Stomach (tissue), 8 donors: ENCODE measurements at regions not wholly inside any gene's neighbourhood (a gene's known extent, or its start where the extent isn't known, plus 50 kb on each side); places are given as distances from the start of the nearest gene placed in this dataset.

Source experiments
- DNase-seq, 2 donors: peaks; one replicate each; pipeline versions ENCODE4 v3.0.0 to v3.0.0-alpha.2; 2013 to 2019
- H3K27ac ChIP-seq, 5 donors: fragments of 200-600 bp in 4 of 5; sonication (generic) in 4 of 5; one replicate each; pipeline ENCODE4 v1.5.1; 2013 to 2019; ENCODE audit warnings: mild to moderate bottlenecking in 1 of 5, moderate library complexity in 1 of 5
- H3K27me3 ChIP-seq, 3 donors: fragments of 200-600 bp; sonication (generic); one replicate each; pipeline ENCODE4 v1.5.1; 2017 to 2019; ENCODE audit warnings: mixed run types in 1 of 3
- H3K36me3 ChIP-seq, 4 donors: fragments of 200-600 bp; sonication (generic); 1 replicate in 3 of 4; 2 replicates in 1 of 4; pipeline ENCODE4 v1.5.1; 2016 to 2019
- H3K4me1 ChIP-seq, 4 donors: fragments of 200-600 bp; sonication (generic); one replicate each; pipeline ENCODE4 v1.5.1; 2016 to 2019
- H3K4me3 ChIP-seq, 4 donors: fragments of 200-600 bp; sonication (generic) in 3 of 4; one replicate each; pipeline ENCODE4 v1.5.1; 2016 to 2019; ENCODE audit warnings: mild to moderate bottlenecking in 1 of 4
- H3K9me3 ChIP-seq, 4 donors: fragments of 200-600 bp; sonication (generic); one replicate each; pipeline ENCODE4 v1.5.1; 2016 to 2019
- CTCF ChIP-seq, 7 experiments: fragments of 450-650 bp in 4 of 7; fragments of 200-600 bp in 3 of 7; sonication (generic) in 3 of 7; IDR thresholded peaks; one replicate each; pipeline ENCODE4 v1.5.1; 2016 to 2019; ENCODE audit warnings: antibody characterized with exemption in 7 of 7, control low read depth in 2 of 7, mild to moderate bottlenecking in 1 of 7
- EP300 ChIP-seq: sonication (generic); formaldehyde crosslinking; IDR thresholded peaks from one replicate; pipeline ENCODE4 v1.6.1; 2017; ENCODE audit warnings: antibody characterized with exemption
- POLR2A ChIP-seq, 4 donors: fragments of 450-650 bp; IDR thresholded peaks; one replicate each; pipeline ENCODE4 v1.6.1; 2016; ENCODE audit warnings: antibody characterized with exemption in 4 of 4, control low read depth in 2 of 4, mild to moderate bottlenecking in 1 of 4, moderate library complexity in 1 of 4
- POLR2AphosphoS5 ChIP-seq, 3 donors: sonication (generic); formaldehyde crosslinking; IDR thresholded peaks; one replicate each; pipeline ENCODE4 v1.6.1; 2016; ENCODE audit warnings: antibody characterized with exemption in 3 of 3
- WGBS, 5 donors: extraction: QIAGEN DNeasy Blood & Tissue Kit in 3 of 5; methylation state at CpG; one replicate each; pipeline versions ENCODE4 v1.1.5 to v1.1.7; 2013 to 2018; 5-methylcytosine and 5-hydroxymethylcytosine counted together
- intact Hi-C: fragments of 100-400 bp; cut with DNase I; formaldehyde crosslinking; loops from one replicate; pipeline ENCODE4 v1.15.1; 2023; ENCODE audit warnings: low total_unique reads
- donor health status: healthy with polysubstance abuse.
- donor health status: Bipolar disorder and iron deficiency.
- donor health status: healthy.

- no peak for DNase-seq
- Histone ChIP-seq H3K9me3 (peaks cover 0 to 6% (median 0%) of the 10 kb centered on the region in 4 donors), H3K36me3 (no peaks in the 10 kb centered on the region), H3K27me3 (no peaks in the 10 kb centered on the region), H3K4me3 (no peak overlapping the region), H3K4me1 (no peaks in the 10 kb centered on the region), H3K27ac (no peak overlapping the region)
- WGBS, 5 donors = 78 to 95% (median 83%) methylated on average over 1 of the region's 1 CpG
- intact Hi-C loops = no loop called here
- TF ChIP-seq POLR2AphosphoS5 (IDR thresholded peaks at IDR 0.05) (no peak), EP300 (no peak), CTCF (IDR thresholded peaks at IDR 0.05) (no peak), POLR2A (IDR thresholded peaks at IDR 0.05) (no peak)
Observed at GRCh38 chr3:144375088-144375487, 403.5 kb downstream of the DIPK2A start.

- no peak for TF ChIP-seq POLR2AphosphoS5 (IDR thresholded peaks at IDR 0.05)
- TF ChIP-seq POLR2A (IDR thresholded peaks at IDR 0.05) = no peak
- no peak for TF ChIP-seq EP300
- TF ChIP-seq CTCF (IDR thresholded peaks at IDR 0.05) = no peak
- 21 to 49% (median 29%) methylated on average over 4 of the region's 4 CpGs for WGBS, 5 donors
- peak; percentile 19 to 41 for DNase-seq
- intact Hi-C loops = no loop called here
- no peaks in the 10 kb centered on the region for H3K9me3 ChIP-seq
- no peak overlapping the region for H3K27ac ChIP-seq
- no peak overlapping the region for H3K4me3 ChIP-seq
- no peaks in the 10 kb centered on the region for H3K36me3 ChIP-seq
- peaks cover 5 to 28% (median 19%) of the 10 kb centered on the region in 4 donors for H3K4me1 ChIP-seq
- H3K27me3 ChIP-seq = no peaks in the 10 kb centered on the region
Observed at GRCh38 chr3:144380849-144381248, 409.2 kb downstream of the DIPK2A start.

- Histone ChIP-seq H3K27me3 (no peaks in the 10 kb centered on the region), H3K36me3 (no peaks in the 10 kb centered on the region), H3K27ac (no peak overlapping the region), H3K4me1 (peaks cover 5 to 33% (median 20%) of the 10 kb centered on the region in 4 donors), H3K9me3 (no peaks in the 10 kb centered on the region), H3K4me3 (no peak overlapping the region)
- no peak for DNase-seq
- 86 to 92% (median 90%) methylated on average over 3 of the region's 3 CpGs for WGBS, 5 donors
- intact Hi-C loops = no loop called here
- TF ChIP-seq POLR2AphosphoS5 (IDR thresholded peaks at IDR 0.05) (no peak), CTCF (IDR thresholded peaks at IDR 0.05) (no peak), EP300 (no peak)
Observed at GRCh38 chr3:144381607-144382006, 410.0 kb downstream of the DIPK2A start.

GRCh38 chr3:144384241-144384979 is 412.8 kb downstream of the DIPK2A start:
- Histone ChIP-seq H3K27ac (peak overlapping the region in 4 of 5 donors; percentile 15 to 56 (median 46)), H3K36me3 (no peaks in the 10 kb centered on the region), H3K9me3 (no peaks in the 10 kb centered on the region), H3K4me1 (peaks cover 5 to 34% (median 22%) of the 10 kb centered on the region in 4 donors), H3K4me3 (no peak overlapping the region), H3K27me3 (no peaks in the 10 kb centered on the region)
- DNase-seq = peak in 1 of 2 donors; percentile 17
- 28 to 49% (median 35%) methylated on average over 2 of the region's 2 CpGs for WGBS, 5 donors
- TF ChIP-seq EP300 (no peak), POLR2A (IDR thresholded peaks at IDR 0.05) (no peak), POLR2AphosphoS5 (IDR thresholded peaks at IDR 0.05) (peak in 2 of 3 donors; percentile 33 to 43)
- intact Hi-C loops = no loop called here

GRCh38 chr3:144390786-144391185 is 419.2 kb downstream of the DIPK2A start:
- Histone ChIP-seq H3K4me1 (peaks cover 0 to 9% (median 2%) of the 10 kb centered on the region in 4 donors), H3K4me3 (no peak overlapping the region), H3K27ac (no peak overlapping the region), H3K27me3 (no peaks in the 10 kb centered on the region), H3K36me3 (no peaks in the 10 kb centered on the region), H3K9me3 (no peaks in the 10 kb centered on the region)
- TF ChIP-seq POLR2A (IDR thresholded peaks at IDR 0.05) = no peak
- TF ChIP-seq POLR2AphosphoS5 (IDR thresholded peaks at IDR 0.05) = no peak
- no peak for TF ChIP-seq CTCF (IDR thresholded peaks at IDR 0.05)
- TF ChIP-seq EP300 = no peak
- no peak for DNase-seq
- intact Hi-C loops = no loop called here
